Loucy (cell line): ENCODE measurements at regions not wholly inside any gene's neighbourhood (a gene's known extent, or its start where the extent isn't known, plus 50 kb on each side); places are given as distances from the start of the nearest gene placed in this dataset.

Source experiments
- EZH2phosphoT487 ChIP-seq: fragments of 200-600 bp; IDR thresholded peaks from 2 replicates; pipeline ENCODE4 v1.6.1; 2018; ENCODE audit warnings: antibody characterized with exemption, mild to moderate bottlenecking, moderate library complexity, borderline replicate concordance
- TF ChIP-seq, protein P1 (sequence below): fragments of 200-600 bp; sonication (generic); conservative IDR thresholded peaks from 2 replicates; pipeline ENCODE4 v1.5.1; 2014; ENCODE audit warnings: mild to moderate bottlenecking, antibody characterized with exemption, low read length

GRCh38 chr4:179843370-179843769 lies 2399.8 kb upstream of the TENM3 start:
- TF ChIP-seq, protein P1, sequence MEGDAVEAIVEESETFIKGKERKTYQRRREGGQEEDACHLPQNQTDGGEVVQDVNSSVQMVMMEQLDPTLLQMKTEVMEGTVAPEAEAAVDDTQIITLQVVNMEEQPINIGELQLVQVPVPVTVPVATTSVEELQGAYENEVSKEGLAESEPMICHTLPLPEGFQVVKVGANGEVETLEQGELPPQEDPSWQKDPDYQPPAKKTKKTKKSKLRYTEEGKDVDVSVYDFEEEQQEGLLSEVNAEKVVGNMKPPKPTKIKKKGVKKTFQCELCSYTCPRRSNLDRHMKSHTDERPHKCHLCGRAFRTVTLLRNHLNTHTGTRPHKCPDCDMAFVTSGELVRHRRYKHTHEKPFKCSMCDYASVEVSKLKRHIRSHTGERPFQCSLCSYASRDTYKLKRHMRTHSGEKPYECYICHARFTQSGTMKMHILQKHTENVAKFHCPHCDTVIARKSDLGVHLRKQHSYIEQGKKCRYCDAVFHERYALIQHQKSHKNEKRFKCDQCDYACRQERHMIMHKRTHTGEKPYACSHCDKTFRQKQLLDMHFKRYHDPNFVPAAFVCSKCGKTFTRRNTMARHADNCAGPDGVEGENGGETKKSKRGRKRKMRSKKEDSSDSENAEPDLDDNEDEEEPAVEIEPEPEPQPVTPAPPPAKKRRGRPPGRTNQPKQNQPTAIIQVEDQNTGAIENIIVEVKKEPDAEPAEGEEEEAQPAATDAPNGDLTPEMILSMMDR: no peak
- no peak for TF ChIP-seq EZH2phosphoT487
